GM18502 (cell line): ENCODE measurements at regions not wholly inside any gene's neighbourhood (a gene's known extent, or its start where the extent isn't known, plus 50 kb on each side); places are given as distances from the start of the nearest gene placed in this dataset.

ENCODE experiments used
- ATAC-seq: cut with Tn5 transposase; IDR thresholded peaks from one replicate; pipeline ENCODE4 v1.9.1; 2021; ENCODE audit warnings: mild to moderate bottlenecking; ENCODE audit not compliant: unreplicated experiment, poor library complexity

DNA sequence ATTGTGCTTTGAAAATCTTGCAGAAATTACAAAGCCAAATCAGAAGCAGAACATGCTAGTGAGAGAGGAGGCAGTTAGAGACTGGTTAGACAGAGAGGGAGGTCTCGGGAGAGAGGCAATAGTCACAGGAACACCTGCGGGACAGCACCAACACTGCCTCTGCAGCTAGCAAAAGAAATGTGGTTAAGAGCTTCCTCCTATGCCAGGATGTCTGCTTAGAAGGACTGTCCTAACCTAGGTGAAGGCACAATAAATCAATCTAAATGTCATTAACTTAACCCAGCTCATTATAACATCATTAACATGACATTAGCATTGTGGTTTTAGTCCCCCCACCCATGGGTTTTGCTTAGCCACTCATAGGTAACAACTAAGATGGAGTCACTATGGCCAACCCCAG is 726.7 kb downstream of the PCDH18 start:
- no peak for ATAC-seq

DNA sequence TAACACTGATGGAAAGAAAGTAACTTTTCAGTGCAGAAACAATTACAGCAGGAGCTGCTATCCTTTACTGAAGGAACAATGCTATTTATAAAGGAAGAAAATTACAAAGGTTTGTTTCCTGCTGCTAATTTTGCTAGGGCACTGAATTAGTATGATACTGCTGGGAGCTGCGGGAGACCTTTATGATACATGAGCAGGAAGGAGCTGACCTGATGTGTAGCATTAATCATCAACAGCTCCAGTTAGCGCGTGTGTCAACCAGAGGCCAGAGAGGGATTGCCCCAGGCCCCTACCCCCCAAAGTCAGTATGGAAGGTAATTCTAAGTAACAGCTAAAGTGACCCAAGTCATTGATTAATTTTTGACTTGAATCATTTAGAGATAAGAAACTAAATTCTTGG is 728.9 kb downstream of the PCDH18 start:
- no peak for ATAC-seq

DNA sequence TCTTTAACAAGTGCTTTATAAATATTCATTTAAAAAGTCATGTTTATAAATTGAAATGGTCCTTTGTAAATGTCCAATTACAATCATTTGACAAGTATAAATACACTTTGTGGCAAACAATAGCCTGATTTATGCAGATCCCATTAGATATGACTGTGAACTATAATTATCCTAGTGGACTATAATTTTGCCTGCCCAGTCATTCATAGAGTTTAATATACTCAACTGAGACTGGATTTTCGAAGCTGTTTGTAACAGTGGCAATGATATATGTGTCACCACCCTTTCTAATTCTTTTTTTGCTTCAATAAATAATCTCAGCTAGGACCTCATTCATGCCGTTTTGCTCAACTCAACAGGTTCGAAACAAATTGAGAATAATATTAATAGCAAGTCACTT is 732.0 kb downstream of the PCDH18 start:
- no peak for ATAC-seq

DNA sequence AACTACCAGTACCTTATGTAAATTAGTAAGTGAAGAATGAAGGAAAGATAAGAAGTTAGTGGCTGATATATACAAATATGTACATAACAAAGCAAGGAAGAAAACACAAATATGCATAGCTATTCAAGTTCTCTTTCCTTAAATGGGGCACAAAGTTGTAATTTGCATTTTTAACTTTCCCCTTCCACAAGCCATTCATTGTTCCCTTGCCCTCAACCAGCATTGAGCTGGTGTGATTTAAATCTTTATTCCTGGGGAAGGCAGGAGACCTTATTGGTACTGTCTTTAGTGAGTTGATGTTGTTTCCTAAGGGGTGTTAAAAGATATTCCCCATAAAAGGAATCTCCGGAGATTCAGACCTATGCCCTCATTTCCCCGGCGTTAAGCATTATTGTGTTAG is 735.3 kb downstream of the PCDH18 start:
- no peak for ATAC-seq

DNA sequence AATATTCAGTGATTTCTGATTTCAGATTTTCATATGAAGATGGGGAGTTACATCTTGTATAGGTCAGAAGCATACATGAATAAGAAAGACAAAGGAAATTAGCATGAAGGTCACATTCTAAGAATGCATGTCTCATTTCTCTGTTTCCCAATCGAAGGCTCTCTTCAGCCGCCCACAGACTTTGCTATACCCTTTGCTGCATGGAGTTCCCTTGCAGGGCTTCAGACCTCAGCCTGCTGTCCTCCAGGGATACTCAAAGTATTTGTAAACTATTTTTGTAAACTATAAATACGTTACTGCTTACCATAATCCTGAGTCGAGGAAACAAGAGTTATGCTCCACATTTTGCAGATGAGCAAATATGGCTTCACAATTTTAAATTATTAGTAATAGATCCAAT is 738.4 kb downstream of the PCDH18 start:
- ATAC-seq, result no peak

DNA sequence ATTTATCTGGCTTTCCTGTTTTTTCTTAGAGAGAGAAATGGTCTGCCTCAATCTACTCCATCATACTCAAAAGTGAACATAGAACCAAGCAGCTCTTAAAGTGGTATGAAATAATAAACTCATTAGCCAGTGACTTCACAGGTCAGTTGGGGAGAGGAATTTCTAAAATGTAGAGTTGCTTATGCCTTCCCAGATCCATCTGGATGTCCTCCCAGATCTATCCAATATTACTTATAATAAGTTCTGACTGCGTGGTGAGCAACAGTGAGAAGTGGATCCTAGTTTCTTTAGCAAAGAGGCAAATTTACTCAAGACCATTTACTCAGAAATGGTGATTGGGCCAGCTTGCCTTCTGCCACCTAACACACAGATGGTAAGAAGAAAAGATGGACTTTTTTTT is 748.0 kb downstream of the PCDH18 start:
- no peak for ATAC-seq

DNA sequence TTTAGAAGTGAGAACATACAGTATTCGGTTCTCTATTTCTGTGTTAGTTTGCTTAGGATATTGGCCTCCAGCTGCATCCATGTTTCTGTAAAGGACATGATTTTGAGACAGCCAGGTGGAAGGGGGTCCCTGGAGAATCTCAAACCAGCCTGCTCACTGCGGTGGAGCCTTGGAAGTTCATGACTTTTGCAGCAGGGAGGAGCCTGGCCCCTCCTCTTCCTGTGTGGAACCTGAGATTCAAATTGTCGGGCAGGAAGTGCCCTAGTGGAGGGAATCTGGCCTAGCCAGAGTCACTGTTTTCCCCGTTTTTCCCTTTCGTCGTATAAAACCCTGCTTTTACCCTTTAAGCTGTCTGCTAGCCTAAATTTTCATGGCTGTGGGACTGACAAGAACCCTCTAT is 762.6 kb downstream of the PCDH18 start:
- ATAC-seq, result no peak

DNA sequence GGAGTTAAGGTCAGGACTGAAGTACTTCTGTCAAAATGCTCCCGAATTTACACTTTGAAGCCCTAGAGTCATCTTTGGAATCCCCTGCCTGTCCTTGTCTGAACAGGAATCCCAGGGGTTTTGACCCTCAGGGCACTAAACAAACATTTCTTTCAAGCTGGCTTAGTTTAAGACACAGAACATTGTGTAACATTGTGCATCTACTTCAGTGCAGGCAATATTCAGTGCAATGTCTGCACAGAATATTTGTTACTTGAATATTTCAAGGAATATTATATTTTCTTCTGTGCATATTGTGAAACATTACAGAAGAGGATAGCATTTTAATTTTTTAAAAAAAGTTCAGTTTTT is 763.4 kb downstream of the PCDH18 start:
- no peak for ATAC-seq

DNA sequence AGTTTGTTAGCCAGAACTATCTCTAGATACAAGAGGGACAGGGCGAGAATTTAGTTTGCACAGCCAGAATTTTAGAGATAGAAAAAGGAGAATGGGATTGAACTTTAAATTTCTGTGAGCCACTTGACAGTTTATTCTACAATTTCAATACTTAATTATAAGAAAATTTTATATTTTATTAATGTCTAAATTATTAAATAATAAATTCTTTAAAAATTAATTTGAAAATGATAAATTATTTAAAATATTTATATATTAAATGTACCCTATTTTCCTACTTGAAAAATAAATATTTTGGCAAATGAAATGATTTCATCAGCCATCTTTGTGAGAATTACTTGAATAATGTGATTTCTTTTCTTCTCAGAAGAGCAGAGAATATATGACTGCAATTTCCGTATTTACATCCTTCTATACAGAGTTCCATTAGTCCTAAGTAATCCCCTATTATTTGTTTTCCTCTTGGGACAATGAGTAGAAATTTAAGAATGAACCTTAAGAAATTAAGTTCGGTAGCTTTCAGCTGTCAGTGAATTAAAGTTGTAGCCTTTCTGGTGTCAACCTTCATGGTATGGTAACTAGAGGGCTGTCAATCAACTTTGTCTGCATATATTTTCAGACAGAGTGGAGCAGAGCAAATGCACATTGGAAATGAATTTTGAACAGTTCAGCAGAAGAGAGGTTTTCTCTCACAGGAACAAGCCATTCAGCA is 763.9 kb downstream of the PCDH18 start:
- no peak for ATAC-seq

DNA sequence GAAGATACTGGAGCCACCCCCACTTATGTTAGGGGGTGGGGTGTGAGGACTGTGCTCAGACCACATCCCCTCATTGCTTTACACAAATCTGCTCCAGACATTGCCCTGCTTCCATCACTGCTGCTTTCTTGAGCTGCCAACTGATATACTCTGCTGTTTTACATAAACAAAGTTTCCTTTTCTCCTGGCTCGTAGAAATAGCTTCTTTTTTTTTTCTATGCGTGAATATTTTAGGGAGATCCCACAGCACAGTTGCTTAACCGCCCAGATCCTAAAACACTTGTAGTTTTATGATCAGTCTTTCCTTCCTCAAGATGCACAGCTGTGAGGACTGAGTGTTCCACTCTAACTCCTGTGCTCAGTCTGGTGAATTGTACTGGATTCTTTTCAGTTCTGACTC is 768.4 kb downstream of the PCDH18 start:
- ATAC-seq, result no peak

DNA sequence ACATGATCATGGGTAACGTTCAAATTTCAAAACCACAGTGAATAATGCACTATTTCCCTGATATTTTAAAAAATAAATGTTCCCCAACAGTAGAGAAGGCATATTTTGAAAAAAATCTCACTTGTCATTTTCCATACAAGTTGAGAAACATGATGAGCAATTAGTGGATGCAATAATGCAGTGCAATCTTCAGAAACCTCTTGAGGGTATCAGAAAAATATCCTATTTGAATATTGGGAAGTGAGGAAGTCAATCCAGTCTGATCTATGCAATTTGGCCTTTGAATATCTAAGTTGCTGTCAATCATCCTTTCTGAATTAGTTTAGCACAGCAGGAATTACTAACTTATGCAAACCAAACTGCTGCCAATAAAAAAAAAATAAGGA is 776.8 kb downstream of the PCDH18 start:
- no peak for ATAC-seq

DNA sequence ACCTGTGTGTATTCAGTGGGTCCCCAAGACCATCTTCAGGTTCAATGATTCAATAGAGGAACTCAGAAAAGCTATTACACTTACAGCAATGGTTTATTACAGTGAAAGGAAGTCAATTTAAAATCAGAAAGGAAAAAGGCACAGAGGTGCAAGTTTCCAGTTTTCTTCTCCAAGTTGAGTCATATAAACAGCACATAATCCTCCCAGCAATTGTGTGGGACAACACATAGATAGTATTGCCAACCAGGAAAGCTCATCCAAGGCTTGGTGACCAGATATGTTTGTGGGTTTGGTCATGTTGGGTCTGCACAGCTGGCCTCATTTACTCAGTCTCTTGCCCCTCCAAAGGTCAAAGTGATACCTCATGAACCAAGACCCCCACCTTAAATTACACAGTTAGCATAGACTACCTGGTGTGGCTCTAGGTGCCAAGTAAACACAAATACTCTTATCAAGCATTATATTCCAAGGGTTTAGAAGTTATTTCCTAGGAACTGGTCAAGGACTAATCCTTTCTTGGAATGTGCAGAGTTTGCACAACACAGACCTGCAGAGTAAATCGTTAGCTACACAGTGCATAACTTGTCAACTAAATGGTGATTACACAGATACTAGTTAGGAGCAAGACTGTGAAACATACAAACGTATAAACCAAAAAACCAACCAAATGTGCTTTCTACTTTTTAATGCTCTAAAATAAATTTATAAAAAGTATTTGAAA is 777.3 kb downstream of the PCDH18 start:
- no peak for ATAC-seq

DNA sequence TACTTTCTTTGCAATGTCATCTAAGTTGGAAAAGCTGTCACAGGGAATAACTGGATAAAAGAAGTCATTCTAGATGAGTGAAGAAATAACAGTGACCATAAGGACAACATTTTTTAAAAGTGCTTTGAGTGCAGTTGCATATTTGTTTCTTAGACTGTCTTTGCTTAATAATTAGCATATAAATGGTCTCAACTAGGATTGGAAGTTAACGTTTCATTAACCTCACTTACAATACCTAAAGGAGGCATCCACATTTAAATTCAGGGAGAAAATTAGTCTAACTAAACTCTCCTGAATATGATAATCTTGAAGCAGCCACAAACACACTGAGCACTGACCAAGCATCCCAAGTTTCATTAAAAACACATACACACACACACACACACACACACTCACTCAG is 780.7 kb downstream of the PCDH18 start:
- no peak for ATAC-seq

DNA sequence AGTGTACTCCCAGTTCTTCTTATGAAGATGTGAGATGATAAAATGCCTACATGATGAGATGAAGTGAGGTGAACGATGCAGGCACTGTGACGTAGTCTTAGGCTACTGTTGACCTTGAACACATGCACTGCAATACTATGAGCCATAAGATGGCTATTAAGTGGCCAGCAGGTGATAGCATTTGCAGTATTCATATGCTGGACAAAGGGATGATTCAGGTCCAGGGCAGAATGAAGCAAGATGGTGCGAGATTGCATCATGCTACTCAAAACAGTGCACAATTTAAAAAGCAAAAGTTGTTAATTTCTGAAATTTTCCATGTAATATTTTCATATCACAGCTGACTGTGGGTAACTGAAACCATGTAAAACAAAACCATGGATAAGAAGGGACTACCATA is 781.4 kb downstream of the PCDH18 start:
- ATAC-seq, result no peak

DNA sequence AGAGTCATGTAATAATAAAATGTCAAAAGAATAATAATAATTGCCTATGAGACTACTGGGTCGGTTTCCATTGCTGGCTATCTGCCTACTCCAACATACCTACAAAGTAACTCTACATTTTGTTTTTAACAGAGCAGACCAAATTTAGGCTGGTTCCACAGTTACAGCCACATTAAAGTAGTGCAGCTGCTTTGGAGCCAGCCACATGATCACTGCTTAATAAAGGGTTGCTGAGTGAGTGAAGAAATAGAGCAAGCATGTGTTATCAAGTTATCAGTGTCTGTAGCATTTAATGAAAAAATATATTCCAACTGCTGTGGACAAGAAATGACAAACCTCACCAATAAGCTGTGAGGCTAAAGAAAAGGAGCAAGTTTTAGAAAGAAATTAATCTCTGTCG is 782.3 kb downstream of the PCDH18 start:
- ATAC-seq, result no peak

DNA sequence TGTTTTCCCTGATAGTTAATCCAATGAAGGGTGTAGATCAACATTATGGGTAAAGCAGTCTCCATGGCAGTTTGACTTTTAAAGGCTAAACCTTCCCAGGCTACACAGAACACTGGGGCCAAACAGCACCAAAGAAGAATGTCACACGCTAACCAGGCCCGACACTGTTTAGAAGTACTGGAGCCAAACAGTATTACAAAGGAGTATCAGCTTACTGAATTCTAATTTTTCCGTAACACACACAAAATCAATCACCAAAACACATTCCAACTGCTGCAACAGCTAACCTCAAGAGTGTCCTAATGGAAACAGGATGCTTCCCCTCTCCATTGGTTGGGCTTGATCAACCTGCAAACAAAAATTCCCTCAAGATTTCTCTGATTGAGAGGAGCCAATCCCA is 783.5 kb downstream of the PCDH18 start:
- ATAC-seq, result no peak

DNA sequence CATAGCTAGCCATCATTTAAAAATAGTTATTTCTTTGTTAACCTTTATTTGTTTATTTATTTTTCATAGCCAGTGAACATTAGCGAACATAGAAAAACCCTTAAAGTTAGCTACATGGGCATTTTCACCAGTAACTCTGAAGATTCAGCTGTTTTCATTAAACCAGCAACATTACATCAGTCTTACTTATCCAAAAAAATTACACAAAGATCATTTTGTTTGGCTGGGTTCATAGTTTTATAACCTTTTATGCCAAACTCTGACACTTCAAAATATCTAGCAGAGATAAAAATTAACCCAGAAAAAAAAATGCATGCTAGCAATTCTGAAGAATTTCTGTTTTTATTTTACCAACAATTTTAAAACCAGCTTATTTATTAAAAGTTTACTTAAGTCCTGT is 784.1 kb downstream of the PCDH18 start:
- no peak for ATAC-seq

DNA sequence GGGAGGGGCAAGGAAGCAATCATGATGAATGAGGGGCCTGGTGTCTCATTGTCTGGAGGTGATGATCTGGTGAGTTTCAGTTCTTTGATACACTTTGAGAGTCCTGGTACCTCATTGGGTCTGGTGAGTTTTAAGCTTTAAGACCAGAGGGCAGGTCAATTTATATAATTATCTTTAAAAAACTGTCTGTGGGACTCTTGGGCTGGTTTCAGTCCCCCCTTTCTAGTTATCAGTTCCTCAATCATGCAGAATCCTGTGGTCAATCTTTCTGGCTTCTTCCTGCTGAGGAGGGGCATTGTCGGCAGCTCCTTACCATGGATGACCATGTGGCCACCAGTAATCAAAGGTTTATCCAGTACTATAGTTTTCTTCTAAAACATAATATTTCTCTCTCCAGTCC is 789.1 kb downstream of the PCDH18 start:
- no peak for ATAC-seq

DNA sequence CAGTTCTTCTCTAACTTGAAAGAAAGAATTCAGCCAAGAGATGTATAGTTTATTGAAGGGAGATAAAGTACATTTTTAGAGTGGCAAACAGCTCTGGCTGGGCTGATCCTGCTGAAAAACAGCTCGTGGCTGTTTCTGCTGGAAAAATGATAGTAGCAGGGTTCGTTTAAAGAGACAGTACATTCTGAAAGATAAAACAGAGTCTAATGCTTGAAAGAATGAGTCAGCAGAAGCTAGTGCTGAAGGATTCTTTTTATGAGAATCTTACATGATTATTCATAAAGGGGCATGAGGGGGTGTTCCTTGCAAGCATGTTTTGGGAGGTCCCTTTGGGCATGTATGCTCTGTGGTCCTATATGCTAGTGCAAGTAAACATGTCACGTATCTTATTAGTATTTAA is 790.0 kb downstream of the PCDH18 start:
- ATAC-seq, result no peak

DNA sequence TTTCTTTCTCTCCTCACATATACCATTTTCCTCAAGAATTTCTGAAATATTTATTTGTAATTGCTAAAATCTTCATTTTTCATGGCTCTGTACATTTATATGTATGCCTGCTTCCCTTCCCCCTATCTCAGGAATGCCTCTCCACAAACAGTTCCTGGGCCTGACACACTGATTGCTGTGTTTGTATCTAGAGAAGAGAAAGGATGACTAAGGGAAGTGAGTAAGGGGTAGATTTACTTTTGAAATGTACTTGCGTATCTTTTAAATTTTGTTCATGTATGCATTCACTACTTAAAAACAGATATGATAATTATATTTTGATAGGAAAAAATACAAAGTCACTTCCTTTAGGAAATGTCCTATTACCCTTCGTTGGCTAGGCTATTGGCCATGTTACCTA is 790.8 kb downstream of the PCDH18 start:
- no peak for ATAC-seq

DNA sequence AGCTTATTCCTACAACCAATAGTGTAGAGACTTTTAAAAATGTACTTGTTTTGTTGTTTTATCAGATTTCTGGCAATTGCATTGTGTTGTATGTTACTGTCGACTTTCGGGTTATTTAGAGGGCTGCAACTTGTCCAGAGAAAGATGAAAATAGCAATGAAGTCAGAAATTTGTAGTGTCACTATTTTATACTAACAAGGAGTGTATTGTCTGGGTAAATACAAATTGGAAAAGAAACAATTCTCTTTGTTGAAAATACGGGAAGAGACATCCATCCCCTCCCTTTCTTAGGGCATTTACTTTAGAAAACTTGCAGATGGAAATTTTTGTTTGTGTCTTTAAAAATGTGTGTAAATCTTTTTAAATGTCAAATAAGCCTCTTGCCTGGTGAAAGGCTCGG is 792.0 kb downstream of the PCDH18 start:
- no peak for ATAC-seq

DNA sequence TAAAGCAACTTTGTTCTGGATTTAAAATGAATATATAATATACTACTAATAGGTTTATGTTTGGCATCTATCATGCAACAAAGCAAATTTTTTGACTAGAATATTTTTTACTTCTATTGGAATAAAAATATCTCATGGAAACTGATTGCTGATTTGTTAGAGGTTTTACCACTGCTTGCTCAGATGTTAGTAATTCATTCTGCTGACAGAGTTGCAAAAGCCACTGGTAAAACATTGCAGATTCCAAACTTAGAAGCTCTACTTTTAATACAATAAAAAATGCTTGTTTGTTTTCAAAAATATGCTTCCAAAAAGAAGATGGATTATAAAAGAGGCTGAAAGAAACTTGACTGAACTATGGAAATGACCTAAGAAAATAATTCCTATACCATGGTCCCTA is 795.2 kb downstream of the PCDH18 start:
- no peak for ATAC-seq
